ENCODE measurements at regions not wholly inside any gene's neighbourhood (a gene's known extent, or its start where the extent isn't known, plus 50 kb on each side); places are given as distances from the start of the nearest gene placed in this dataset.
"Not testable (repeated sequence)": the region's sequence is repeated elsewhere in the genome, so short reads cannot be mapped to it uniquely, and the experiment has no call there.

DNA sequence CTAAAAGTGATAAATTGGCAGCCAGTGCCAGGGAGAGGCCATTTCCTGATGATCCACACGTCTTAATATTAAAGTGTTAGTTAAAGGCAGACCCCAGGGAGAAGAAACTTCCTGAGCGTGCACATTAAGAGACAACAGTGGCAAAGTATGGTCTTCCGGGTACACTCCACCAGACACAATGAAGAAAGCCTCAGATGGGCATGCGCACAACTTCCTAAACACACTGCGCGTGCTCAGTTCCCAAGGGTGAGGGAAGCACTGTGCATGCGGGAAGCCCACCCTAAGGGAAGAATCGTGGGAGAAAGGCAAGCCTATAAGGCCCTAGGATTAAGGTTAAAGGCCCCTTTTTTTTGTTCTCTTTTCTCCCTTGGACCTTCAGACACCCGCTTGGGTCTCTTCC lies 140.7 kb upstream of the CDKN3 start:
- DNase-seq (ENCODE audit: low read depth), result no peak

DNA sequence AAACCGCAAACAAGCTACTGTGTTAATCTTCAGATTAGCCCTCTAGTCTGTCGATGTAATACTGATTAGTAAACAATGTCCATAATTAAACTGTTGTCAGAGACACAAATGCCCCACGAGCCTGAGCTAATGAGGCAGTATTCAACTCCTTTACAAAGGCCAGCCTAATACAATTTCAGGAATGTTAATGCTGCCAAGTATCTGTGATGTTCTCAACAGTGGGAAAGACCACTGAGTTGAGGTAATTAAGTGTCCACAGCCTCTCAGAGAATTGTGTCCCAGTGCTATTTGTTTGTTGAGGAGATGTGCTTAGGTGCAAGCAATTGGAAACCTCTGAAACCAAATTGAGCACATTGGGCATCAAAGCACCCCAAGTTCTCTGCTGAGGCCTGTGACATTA lies 139.4 kb upstream of the CDKN3 start:
- DNase-seq (ENCODE audit: low read depth), result no peak

DNA sequence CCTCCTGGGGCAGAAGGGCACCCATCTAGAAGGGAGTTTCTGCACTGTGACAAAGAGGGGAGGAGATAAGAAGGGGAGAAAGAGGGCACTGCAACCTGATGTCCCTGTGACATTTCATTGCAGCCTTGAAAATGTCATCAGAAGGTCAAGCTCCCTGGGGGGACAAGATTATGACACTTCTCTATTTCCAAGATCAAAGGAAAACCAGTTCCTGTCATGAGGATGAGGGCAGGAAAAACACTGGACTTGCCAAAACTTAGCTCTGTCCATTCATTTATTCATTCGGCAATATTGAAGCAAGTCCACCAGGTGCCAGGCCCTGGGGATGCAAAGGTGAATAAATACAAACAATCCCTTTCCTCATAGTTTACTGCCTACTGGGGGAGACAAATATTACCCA lies 138.4 kb upstream of the CDKN3 start:
- DNase-seq (ENCODE audit: low read depth), result no peak

DNA sequence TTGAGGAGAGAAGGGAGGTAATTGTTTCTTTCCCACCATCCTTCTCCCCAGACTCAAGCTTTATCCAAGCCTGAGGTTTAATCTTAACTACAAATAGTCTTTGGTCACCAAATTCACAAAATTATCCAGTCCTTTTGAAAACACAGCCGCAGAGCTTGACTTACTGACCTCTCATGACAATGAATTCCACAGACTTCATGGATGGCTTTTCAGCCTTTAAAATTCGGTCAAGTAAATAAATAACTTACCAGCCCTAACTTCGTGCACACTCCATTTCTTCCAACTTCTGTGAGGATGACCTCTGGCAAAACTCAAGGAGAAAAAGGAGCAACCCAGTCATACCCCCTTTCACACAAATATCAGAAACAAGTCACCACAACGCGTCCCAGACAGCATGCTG lies 137.0 kb upstream of the CDKN3 start:
- no peak for DNase-seq (ENCODE audit: low read depth)

DNA sequence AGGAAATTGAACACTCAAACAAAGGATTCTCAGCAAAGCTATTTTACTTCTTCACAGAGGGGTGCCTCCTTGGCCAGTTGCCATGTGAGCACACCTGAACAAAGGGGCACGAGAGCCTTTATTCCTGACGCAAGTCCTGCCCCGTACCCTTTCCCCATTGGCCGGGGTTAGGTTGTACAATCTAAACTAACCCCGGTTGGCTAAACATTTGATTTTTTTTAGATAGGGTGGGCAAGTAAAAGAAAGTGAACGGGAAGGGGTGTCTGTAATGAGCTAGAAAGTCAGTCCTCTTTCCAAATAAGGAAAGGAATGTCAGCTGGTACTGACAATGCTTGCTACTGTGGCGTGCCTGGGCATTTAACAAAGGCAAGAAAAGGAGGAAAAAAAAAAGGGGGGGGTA lies 135.5 kb upstream of the CDKN3 start:
- no peak for DNase-seq (ENCODE audit: low read depth)

DNA sequence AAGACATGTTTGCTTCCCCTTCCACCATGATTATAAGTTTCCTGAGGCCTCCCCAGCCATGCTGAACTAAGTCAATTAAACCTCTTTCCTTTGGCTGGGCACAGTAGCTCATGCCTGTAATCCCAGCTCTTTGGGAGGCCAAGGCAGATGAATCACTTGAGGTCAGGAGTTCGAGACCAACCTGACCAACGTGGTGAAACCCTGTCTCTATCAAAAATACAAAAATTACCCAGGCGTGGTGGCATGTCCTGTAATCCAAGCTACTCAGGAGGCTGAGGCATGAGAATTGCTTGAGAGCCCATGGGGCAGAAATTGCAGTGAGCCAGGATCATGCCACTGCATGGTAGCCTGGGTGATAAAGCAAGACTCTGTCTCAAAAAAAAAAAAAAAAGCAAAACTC lies 130.2 kb upstream of the CDKN3 start:
- not testable (repeated sequence) for DNase-seq (ENCODE audit: low read depth)

DNA sequence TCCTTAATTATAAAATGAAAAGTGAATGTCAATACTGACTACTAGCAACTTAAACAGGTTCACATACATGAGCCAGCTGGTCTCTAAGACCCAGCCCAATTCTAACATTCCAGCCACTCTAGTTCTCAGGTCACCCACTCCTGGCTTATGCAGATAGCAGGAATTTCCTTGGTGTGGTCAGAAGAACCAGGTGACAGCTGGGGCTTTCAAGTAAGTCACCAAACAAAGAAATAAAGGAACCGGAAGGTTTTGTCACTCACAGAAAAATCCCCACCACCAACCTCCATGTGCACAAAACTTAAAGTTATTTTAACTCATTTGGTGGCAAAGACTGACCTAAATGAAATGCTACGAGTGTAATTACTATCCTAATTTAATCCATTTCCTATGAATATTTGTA lies 129.6 kb upstream of the CDKN3 start:
- DNase-seq (ENCODE audit: low read depth), result no peak

DNA sequence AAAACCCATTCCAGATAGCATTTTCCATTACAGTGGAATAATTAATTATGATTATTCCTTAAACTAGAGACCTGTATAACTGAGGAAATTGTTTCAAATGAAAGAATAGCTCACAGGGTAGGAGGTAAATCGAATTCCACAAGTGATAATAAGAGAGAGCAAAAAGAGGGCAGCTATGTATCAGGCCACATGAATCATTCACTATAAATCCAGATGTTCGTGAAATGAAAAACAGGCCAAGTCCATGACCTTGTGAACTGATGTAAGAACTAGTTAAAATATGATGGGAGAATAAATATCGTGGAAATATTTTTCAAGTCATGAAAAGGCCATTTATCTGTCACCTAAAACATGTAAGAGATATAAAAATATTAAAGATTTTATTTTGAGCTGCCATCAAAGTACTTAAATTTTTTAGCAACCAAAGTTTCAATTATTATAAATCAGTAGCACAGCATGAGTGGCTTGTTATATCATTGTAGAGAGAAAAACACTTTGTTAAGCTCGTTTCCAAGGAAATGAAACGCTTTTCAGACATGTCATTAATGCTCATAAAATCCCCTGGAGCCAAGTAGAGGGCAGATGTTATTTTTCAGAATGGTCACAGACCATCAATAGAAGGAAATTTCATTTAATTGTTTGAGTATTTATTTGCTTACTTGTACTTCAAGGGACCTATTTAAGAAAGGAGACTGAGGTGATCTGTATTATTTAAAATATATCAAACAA lies 120.6 kb upstream of the CDKN3 start:
- no peak for DNase-seq (ENCODE audit: low read depth)

DNA sequence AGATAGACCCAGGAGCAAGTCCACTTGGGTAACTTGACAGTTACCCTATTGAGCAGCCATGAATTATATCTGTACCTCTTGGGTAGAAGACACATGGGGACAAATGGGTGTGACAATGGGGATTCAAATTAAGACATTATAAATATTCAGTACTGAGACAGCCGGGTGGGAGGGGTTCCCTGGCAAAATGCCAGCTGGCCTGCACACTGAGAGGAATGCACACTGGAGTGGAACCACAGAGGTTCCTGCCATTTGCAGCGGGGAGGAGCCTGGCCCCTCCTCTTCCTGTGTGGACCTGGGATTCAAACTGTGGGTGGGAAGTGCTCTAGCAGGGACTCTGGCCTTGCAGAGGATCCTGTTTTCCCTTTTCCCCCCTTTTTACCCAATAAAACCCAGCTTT lies 118.7 kb upstream of the CDKN3 start:
- no peak for DNase-seq (ENCODE audit: low read depth)

DNA sequence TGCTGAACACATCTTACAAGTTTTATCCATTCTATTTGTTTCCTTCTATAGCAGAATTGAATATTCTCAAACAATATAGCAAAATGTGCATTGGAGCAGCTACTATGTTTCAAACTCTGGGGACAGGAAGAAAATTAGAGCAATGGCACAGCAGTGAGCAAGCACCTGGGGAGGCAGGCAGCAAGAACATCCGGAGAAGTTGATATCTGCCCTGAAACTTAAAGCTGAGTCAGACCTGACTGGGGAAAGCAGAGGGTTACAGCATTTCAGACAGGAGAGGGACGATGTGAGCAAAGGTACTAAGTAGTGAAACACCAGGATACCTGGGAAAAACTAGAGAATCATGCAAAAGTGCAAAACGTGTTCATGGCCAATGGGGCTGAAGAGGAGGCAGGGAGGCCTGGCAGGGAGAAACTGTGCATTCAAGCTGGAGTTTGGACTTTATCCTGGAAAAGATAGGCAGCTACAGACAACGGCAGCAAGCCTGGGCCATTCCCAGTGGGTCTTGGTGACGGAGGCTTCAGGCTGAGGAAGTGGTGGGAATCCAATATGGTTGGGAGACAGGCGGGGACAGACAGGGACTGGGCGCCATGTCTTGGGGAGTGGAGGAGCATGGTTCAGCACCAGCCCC lies 118.0 kb upstream of the CDKN3 start:
- no peak for DNase-seq (ENCODE audit: low read depth)

DNA sequence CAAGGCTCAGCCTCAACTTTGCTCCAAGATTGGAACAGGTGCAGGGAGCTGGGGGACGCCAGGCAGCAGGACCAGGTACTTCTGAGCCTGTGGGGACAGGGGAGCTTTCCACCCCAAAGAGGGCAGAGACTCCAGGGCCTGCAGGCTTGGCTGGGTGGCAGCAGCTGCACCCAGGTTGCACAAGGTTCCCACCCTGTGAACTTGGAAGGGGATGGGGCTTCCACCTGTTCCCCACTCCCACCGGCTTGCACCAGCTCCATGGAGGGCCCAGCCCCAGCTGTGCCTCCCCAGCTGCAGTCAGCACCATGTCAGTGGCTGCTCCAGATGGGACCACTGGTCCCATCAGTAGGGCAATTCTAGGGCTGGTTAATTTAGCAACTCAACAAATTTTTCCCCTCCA lies 114.0 kb upstream of the CDKN3 start:
- DNase-seq (ENCODE audit: low read depth), result no peak

DNA sequence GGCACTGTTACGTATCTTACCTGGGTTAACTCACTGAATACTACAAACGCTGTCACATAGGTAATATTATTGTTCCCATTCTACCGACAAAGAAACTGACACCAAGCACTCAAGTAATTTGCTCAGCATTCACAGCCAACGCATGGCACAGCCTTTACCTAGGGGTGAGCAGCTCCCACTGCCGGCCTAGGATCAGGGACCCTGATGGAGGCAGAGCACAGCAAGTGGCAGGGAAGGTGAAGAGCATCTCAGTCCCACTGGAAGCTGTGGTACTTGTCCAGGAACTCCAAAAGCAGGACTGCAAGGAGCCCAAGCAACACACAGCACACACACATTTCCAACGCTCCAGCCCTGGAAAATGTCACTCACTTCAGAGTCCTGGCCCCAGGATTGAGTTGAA lies 111.8 kb upstream of the CDKN3 start:
- DNase-seq (ENCODE audit: low read depth), result no peak

DNA sequence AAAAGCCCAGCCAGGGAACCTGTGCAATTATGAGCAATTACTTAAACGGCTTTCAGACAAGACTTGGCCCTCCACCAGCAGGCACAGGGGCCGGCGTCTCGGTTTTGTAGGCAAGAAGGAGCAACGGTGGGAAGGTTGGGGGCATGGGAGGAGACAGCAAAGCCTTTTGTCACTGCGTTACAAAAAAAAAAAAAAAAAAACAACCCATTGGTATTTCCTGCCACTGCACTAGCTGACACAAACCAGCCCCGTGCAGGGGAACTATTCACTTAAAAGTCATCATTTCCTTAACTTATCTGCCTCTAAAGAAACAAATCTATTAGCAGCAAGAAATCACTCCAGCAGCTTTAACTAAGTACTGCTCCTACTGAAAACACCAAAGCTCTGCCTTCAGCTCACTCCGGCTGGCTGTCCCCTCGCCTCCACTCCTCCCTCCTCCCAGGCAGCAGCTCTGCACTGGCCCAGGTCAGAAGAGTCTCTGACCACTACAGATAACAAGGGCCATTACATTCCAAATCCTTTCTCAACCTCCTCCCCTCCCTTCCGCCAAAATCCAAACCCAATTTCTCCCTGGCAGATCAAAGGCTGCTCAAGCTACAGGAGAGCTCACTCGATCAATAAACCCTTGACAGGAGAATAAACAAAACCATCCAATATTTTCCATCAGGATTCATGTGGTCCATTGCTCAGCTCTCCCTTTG lies 105.2 kb upstream of the CDKN3 start:
- DNase-seq (ENCODE audit: low read depth), result no peak

DNA sequence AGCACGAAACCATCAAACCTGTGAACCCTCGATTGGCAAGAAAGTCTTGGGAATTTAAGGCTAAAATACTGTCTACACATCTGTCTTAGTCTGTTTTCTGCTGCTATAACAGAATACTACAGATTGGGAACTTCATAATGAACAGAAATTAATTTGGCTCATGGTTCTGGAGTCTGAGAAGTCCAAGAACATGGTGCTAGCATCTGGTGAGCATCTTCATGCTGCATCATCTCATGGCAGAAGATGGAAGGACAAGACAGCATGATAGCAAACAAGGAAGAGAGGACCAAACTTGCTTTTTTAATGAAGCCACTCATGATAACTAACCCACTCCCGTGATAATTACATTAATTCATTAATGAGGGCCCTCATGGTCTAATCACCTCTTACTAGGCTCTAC lies 102.0 kb upstream of the CDKN3 start:
- DNase-seq (ENCODE audit: low read depth), result no peak

DNA sequence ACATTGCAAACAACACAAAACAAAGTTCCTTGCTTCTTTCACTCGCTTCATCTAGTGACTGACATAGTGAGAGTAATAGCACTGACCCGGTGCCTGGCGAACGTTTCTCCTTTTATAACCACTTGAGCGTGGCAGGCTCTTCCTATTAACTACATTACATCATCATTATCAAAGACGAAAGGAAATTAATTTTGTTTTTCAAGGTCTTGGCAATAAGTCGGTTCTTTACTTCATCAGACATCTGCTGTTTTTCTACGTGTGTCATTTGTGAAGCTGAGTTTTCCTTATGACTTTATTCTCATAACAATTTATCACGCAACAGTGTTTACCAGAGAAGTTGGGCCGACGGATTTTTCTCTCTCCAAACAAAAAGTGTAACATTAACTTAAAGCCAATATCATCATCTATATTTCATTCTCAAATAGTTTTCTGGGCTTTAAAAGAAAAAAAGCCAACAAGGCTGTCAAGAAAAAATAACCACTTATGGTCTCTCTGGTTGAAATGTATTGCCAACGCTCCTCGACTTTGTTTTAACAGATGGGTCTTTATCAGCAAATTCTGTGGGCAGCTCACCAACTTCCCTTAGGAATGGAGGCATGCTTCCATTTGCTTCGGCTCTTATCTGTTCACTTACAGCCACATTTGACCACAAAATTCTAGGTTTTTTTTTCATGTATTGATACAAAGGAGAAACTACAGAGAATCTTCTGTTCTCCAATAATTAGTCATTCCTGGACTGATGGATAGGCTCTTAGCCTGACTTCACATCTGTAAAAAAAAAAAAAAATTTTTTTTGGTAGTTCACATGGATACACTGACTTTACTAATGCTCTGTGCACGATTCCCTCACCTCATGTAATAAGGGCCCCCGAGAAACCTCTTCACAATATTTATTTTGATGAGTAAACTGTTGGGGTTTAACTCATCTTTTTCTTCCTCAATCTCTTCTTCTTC lies 97.1 kb upstream of the CDKN3 start:
- DNase-seq (ENCODE audit: low read depth), result no peak

DNA sequence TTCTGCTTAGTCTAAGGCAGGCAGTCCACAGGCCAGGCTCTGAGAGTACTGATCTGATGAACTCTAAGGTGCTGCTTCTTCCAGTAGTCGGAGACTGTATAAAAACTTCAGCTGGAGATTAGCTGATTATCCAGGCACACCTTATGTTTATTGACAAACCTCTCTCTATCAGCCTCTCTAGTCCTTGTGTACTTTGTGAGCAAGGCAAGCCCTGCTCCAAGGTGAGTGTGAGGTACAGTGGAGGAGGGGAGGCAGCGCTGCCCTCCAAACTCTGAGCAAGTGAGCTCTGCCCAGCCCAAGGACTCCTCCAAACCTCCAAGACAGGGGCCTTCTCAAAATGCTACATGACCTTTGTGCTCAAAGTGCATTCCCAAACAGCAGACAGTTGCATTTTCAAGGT lies 95.9 kb upstream of the CDKN3 start:
- no peak for DNase-seq (ENCODE audit: low read depth)

DNA sequence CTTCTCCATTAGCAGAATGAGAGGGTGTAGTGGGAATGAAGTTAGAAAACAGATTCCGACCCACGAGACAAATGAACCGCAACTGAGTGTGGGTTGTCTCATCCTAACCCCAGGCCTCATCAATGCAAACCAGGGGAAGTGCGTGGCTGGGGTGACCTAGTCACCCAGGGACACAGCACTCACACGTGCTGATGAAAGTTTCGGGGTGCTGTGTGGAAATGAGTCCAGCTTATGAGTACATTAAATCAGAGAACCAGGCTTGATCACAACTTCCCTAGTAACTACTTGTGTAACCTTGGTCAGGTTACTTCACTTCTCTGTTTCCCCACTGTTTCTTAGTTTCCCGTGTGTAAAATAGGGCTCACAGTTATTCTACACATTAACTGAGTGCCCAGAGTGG lies 95.4 kb upstream of the CDKN3 start:
- DNase-seq (ENCODE audit: low read depth), result no peak

DNA sequence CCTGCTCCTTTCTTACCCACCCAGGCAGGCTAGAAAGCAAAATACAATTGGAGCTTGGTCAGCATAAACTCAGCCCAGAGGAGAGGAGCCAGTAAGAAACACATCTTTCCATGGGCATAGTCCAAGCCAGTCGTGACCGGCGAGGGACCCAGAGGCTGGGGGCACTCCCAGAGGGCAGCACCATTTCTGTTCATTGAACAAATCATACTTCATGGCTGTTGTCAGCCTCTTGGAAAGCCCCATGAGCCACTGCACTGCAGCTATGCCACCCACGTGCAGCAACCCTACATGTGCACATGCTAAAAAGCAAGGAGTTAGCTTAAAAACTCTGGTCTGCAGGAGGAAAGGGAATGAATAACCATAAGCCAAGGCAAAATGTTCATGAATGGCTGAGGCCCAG lies 90.0 kb upstream of the CDKN3 start:
- no peak for DNase-seq (ENCODE audit: low read depth)

DNA sequence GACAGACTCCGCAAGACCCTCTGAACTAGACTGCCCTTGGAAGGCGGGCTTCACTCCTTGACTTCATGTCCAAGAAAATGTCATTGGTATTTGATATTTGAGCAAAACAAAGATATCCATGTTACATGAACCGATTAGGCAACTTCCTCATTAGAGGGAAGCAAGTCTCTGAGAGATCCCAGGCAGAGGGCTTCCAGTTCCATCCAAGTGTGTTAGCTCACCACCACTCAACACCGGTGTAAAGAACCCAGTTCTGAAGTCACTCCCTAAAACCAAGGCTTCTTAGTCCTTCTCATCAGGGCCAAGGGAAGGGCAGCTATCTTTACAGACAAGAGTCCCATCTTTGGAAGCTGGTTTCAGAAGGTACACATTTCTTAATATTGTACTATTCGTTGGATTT lies 87.2 kb upstream of the CDKN3 start:
- DNase-seq (ENCODE audit: low read depth), result no peak

DNA sequence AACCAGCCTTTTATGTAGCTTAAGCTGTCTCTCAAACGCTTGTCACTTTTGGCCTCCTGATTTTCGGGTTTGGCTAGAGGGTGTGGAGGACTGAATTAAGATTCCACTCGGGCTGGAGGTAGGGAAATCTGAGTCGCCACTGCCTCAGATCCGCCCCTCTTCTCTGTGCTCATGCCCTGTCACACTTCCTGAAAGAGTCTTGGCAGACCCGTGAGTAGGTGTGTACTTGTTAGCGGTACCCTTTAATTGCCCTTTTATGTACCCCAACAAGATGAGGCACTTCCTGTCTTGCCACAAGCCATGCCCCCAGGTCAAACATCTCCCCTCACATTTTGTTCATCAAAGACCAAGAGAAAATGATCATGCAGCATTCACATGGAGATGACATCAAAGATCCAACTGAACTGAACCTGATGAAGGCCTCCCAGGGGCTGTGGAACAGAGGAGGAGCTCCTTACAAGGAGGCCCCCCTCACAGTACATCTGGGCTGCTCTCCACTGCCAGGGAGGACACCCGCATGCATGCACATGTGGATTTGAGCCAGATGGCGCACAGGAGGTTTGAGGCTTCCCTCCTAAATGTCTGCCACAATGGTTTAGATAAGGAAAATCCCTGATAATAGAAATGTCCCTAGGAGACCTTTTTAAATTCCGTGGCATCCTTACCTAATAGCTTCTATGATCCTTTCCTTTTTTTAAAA lies 86.5 kb upstream of the CDKN3 start:
- no peak for DNase-seq (ENCODE audit: low read depth)

DNA sequence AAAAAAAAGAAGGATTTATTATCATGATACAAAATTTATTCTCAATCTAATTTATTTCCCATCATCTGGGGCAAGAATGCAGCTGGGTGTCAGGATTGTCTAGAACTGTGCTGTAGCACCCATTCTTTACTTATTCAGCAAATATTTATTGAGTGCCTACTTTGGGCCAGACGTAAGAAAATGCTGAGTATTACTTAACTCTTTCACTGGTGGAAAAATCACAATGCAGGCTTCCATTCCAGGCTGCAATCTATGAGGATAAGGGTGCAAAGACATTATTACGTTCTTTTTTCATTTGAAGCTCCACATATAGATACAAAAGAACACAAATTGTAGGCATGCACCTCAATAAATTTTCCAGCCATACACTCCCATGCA lies 86.0 kb upstream of the CDKN3 start:
- no peak for DNase-seq (ENCODE audit: low read depth)

Measured in activated T-cell treated with anti-CD3 and anti-CD28 coated beads for 24 hours (primary cell).